ENCODE measurements at regions not wholly inside any gene's neighbourhood (a gene's known extent, or its start where the extent isn't known, plus 50 kb on each side); places are given as distances from the start of the nearest gene placed in this dataset.

DNA sequence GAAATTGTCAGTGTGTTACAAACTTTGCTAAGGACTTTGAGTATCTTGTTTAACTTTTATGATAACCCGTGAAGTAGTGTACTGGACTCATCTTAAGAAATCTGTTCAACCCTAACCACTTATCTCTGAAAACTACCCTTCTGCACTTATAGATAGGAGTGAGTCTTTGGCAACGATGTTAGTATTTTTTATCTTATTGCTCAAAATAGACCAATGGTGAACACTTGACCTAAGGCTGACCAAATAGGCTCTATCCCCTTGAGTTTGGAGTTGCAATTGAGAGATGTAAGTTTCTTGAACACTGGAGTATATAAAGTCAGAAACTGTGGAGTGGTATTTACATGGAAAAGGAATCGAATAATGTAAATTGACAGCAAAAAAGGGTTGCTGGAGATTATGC is 786.1 kb downstream of the TMTC2 start (continued):
- TF ChIP-seq, protein P1, sequence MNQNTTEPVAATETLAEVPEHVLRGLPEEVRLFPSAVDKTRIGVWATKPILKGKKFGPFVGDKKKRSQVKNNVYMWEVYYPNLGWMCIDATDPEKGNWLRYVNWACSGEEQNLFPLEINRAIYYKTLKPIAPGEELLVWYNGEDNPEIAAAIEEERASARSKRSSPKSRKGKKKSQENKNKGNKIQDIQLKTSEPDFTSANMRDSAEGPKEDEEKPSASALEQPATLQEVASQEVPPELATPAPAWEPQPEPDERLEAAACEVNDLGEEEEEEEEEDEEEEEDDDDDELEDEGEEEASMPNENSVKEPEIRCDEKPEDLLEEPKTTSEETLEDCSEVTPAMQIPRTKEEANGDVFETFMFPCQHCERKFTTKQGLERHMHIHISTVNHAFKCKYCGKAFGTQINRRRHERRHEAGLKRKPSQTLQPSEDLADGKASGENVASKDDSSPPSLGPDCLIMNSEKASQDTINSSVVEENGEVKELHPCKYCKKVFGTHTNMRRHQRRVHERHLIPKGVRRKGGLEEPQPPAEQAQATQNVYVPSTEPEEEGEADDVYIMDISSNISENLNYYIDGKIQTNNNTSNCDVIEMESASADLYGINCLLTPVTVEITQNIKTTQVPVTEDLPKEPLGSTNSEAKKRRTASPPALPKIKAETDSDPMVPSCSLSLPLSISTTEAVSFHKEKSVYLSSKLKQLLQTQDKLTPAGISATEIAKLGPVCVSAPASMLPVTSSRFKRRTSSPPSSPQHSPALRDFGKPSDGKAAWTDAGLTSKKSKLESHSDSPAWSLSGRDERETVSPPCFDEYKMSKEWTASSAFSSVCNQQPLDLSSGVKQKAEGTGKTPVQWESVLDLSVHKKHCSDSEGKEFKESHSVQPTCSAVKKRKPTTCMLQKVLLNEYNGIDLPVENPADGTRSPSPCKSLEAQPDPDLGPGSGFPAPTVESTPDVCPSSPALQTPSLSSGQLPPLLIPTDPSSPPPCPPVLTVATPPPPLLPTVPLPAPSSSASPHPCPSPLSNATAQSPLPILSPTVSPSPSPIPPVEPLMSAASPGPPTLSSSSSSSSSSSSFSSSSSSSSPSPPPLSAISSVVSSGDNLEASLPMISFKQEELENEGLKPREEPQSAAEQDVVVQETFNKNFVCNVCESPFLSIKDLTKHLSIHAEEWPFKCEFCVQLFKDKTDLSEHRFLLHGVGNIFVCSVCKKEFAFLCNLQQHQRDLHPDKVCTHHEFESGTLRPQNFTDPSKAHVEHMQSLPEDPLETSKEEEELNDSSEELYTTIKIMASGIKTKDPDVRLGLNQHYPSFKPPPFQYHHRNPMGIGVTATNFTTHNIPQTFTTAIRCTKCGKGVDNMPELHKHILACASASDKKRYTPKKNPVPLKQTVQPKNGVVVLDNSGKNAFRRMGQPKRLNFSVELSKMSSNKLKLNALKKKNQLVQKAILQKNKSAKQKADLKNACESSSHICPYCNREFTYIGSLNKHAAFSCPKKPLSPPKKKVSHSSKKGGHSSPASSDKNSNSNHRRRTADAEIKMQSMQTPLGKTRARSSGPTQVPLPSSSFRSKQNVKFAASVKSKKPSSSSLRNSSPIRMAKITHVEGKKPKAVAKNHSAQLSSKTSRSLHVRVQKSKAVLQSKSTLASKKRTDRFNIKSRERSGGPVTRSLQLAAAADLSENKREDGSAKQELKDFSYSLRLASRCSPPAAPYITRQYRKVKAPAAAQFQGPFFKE (tag by site-specific recombination; IDR thresholded peaks at IDR 0.05; ENCODE audit: borderline replicate concordance) = no peak
- no peak for TF ChIP-seq ZNF76 (tag by site-specific recombination; IDR thresholded peaks at IDR 0.05; ENCODE audit: borderline replicate concordance, low read depth)
- TF ChIP-seq GLI4 (tag by site-specific recombination; IDR thresholded peaks at IDR 0.05) = no peak
- no peak for TF ChIP-seq ZNF433 (tag by site-specific recombination; IDR thresholded peaks at IDR 0.05; ENCODE audit: low read depth)
- TF ChIP-seq, protein P2, sequence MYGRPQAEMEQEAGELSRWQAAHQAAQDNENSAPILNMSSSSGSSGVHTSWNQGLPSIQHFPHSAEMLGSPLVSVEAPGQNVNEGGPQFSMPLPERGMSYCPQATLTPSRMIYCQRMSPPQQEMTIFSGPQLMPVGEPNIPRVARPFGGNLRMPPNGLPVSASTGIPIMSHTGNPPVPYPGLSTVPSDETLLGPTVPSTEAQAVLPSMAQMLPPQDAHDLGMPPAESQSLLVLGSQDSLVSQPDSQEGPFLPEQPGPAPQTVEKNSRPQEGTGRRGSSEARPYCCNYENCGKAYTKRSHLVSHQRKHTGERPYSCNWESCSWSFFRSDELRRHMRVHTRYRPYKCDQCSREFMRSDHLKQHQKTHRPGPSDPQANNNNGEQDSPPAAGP (tag by site-specific recombination; IDR thresholded peaks at IDR 0.05) = no peak
- no peak for TF ChIP-seq ZFP37 (tag by site-specific recombination; IDR thresholded peaks at IDR 0.05)

DNA sequence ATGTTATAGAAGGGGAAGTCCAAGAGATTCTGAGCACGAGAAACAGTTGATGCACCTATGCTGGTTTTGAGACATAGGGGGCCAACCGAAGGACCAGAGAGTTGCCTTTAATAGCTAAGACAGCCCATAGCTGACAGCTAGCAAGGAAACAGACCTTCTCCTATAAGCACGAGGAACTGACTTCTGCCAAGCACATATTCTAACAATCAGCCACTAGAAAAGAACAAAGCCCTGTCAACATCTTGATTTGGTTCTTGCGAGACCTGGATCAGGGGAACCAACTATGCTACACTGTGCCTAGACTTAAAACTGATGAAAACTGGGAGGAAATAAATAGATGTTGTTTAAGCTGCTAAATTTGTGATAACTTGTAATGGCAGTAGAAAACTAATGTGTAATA is 785.6 kb downstream of the TMTC2 start:
- Histone ChIP-seq H3K9me3 (ENCODE audit: control insufficient read depth, insufficient read depth, low read depth, low read length) (no peaks in the 10 kb centered on the region), H3K4me3 (ENCODE audit: low read depth, low read length) (no peak overlapping the region), H3K36me3 (ENCODE audit: control insufficient read depth in 2 of 2, insufficient read depth in 1 of 2, low read length in 2 of 2) (no peaks in the 10 kb centered on the region), H3K4me1 (ENCODE audit: control insufficient read depth, insufficient read depth, low read length) (no peaks in the 10 kb centered on the region), H3K27ac (ENCODE audit: extremely low read depth, low read depth, low read length) (no peak overlapping the region)
- ChIA-PET POLR2A (no interaction called here), CTCF (no interaction called here)
- TF ChIP-seq ZNF133 (tag by site-specific recombination; IDR thresholded peaks at IDR 0.05) (no peak), ZNF302 (tag by site-specific recombination; IDR thresholded peaks at IDR 0.05; ENCODE audit: low read depth) (no peak), IKZF3 (tag by site-specific recombination; IDR thresholded peaks at IDR 0.05) (no peak), ZNF701 (tag by site-specific recombination; IDR thresholded peaks at IDR 0.05) (no peak), KLF10 (tag by site-specific recombination; IDR thresholded peaks at IDR 0.05) (no peak), ZBTB7A (tag by site-specific recombination; IDR thresholded peaks at IDR 0.05; ENCODE audit: low read depth) (no peak), ZNF658 (tag by site-specific recombination; IDR thresholded peaks at IDR 0.05) (no peak), HOXC10 (CRISPR knock-in tag; IDR thresholded peaks at IDR 0.05) (no peak), ZBTB8A (tag by site-specific recombination; IDR thresholded peaks at IDR 0.05) (no peak), ZNF426 (tag by site-specific recombination; IDR thresholded peaks at IDR 0.05) (no peak), MYNN (tag by site-specific recombination; IDR thresholded peaks at IDR 0.05; ENCODE audit: borderline replicate concordance) (no peak)
- TF ChIP-seq, protein P3, sequence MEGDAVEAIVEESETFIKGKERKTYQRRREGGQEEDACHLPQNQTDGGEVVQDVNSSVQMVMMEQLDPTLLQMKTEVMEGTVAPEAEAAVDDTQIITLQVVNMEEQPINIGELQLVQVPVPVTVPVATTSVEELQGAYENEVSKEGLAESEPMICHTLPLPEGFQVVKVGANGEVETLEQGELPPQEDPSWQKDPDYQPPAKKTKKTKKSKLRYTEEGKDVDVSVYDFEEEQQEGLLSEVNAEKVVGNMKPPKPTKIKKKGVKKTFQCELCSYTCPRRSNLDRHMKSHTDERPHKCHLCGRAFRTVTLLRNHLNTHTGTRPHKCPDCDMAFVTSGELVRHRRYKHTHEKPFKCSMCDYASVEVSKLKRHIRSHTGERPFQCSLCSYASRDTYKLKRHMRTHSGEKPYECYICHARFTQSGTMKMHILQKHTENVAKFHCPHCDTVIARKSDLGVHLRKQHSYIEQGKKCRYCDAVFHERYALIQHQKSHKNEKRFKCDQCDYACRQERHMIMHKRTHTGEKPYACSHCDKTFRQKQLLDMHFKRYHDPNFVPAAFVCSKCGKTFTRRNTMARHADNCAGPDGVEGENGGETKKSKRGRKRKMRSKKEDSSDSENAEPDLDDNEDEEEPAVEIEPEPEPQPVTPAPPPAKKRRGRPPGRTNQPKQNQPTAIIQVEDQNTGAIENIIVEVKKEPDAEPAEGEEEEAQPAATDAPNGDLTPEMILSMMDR (tag by site-specific recombination; IDR thresholded peaks at IDR 0.05) = no peak
- TF ChIP-seq, protein P4, sequence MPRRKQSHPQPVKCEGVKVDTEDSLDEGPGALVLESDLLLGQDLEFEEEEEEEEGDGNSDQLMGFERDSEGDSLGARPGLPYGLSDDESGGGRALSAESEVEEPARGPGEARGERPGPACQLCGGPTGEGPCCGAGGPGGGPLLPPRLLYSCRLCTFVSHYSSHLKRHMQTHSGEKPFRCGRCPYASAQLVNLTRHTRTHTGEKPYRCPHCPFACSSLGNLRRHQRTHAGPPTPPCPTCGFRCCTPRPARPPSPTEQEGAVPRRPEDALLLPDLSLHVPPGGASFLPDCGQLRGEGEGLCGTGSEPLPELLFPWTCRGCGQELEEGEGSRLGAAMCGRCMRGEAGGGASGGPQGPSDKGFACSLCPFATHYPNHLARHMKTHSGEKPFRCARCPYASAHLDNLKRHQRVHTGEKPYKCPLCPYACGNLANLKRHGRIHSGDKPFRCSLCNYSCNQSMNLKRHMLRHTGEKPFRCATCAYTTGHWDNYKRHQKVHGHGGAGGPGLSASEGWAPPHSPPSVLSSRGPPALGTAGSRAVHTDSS (tag by site-specific recombination; IDR thresholded peaks at IDR 0.05) = no peak
- TF ChIP-seq, protein P5, sequence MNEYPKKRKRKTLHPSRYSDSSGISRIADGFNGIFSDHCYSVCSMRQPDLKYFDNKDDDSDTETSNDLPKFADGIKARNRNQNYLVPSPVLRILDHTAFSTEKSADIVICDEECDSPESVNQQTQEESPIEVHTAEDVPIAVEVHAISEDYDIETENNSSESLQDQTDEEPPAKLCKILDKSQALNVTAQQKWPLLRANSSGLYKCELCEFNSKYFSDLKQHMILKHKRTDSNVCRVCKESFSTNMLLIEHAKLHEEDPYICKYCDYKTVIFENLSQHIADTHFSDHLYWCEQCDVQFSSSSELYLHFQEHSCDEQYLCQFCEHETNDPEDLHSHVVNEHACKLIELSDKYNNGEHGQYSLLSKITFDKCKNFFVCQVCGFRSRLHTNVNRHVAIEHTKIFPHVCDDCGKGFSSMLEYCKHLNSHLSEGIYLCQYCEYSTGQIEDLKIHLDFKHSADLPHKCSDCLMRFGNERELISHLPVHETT (tag by site-specific recombination; IDR thresholded peaks at IDR 0.05) = no peak
- TF ChIP-seq, protein P6, sequence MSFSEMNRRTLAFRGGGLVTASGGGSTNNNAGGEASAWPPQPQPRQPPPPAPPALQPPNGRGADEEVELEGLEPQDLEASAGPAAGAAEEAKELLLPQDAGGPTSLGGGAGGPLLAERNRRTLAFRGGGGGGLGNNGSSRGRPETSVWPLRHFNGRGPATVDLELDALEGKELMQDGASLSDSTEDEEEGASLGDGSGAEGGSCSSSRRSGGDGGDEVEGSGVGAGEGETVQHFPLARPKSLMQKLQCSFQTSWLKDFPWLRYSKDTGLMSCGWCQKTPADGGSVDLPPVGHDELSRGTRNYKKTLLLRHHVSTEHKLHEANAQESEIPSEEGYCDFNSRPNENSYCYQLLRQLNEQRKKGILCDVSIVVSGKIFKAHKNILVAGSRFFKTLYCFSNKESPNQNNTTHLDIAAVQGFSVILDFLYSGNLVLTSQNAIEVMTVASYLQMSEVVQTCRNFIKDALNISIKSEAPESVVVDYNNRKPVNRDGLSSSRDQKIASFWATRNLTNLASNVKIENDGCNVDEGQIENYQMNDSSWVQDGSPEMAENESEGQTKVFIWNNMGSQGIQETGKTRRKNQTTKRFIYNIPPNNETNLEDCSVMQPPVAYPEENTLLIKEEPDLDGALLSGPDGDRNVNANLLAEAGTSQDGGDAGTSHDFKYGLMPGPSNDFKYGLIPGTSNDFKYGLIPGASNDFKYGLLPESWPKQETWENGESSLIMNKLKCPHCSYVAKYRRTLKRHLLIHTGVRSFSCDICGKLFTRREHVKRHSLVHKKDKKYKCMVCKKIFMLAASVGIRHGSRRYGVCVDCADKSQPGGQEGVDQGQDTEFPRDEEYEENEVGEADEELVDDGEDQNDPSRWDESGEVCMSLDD (tag by site-specific recombination; IDR thresholded peaks at IDR 0.05) = no peak
